ENCODE measurements at regions not wholly inside any gene's neighbourhood (a gene's known extent, or its start where the extent isn't known, plus 50 kb on each side); places are given as distances from the start of the nearest gene placed in this dataset.

DNA sequence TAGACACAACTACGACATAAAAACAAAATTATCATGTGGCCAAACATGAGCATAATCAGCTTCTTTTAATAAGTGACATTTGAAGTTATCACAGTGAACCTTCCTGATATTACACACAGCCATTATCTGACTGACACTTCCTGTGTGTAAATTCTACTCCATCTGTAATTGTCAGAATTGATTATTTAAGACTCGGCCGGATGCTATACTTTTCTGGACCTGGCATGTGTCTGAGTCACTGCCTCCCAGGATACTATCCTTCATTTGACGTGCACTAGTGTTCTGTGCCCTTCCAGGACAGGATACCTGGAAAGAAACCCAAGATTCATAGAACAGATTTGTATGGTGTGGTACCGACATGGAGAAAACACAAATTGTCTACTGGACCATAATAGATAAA lies 242.0 kb downstream of the HS3ST3A1 start:
- Histone ChIP-seq H2BK15ac (ENCODE audit: low read length) (no peak overlapping the region), H2BK12ac (ENCODE audit: low read depth, low read length) (no peak overlapping the region), H2BK120ac (replicated peaks; ENCODE audit: low read depth, low read length) (no peak overlapping the region), H3K36me3 (ENCODE audit: control insufficient read depth in 2 of 4, insufficient read depth in 4 of 4, low read length in 3 of 4) (no peaks in the 10 kb centered on the region), H3K23ac (ENCODE audit: insufficient read length) (no peak overlapping the region), H3K9me3 (ENCODE audit: insufficient read depth in 2 of 2, low read depth in 1 of 2, low read length in 1 of 2) (no peaks in the 10 kb centered on the region), H4K5ac (ENCODE audit: insufficient read length, low read depth, low read length) (no peak overlapping the region), H3K23me2 (ENCODE audit: low read depth, low read length) (no peaks in the 10 kb centered on the region), H3K4me3 (ENCODE audit: extremely low read depth in 1 of 4, insufficient read depth in 2 of 4, low read depth in 3 of 4, low read length in 4 of 4) (no peak overlapping the region), H2BK20ac (ENCODE audit: low read length) (no peak overlapping the region), H4K20me1 (replicated peaks in 1 of 2; ENCODE audit: control insufficient read depth in 1 of 2, insufficient read depth in 2 of 2, low read length in 2 of 2) (no peaks in the 10 kb centered on the region), H4K91ac (replicated peaks; ENCODE audit: insufficient read length, low read length) (no peak overlapping the region), H3K18ac (ENCODE audit: extremely low read depth, low read length) (no peak overlapping the region), H3K4me2 (ENCODE audit: insufficient read depth in 1 of 2, low read depth in 2 of 2, low read length in 2 of 2) (no peak overlapping the region), H3K4me1 (replicated peaks in 1 of 4; ENCODE audit: control insufficient read depth in 3 of 4, insufficient read depth in 4 of 4, low read length in 3 of 4) (no peaks in the 10 kb centered on the region), H3K27me3 (replicated peaks in 1 of 4; ENCODE audit: control insufficient read depth in 3 of 4, extremely low read depth in 1 of 4, insufficient read depth in 3 of 4, low read length in 3 of 4) (peaks cover 20 to 47% (median 36%) of the 10 kb centered on the region in 4 experiments), H3K79me1 (ENCODE audit: low read depth, low read length) (no peaks in the 10 kb centered on the region), H4K8ac (ENCODE audit: extremely low read depth, insufficient read depth, low read length) (no peak overlapping the region), H3K14ac (ENCODE audit: insufficient read length) (no peak overlapping the region), H3K27ac (ENCODE audit: low read depth, low read length) (no peak overlapping the region), H3K4ac (replicated peaks; ENCODE audit: insufficient read length, low read depth, low read length) (no peak overlapping the region), H3K9ac (replicated peaks in 1 of 4; ENCODE audit: extremely low read depth in 1 of 4, low read depth in 3 of 4, low read length in 3 of 4) (no peak overlapping the region), H3K56ac (replicated peaks; ENCODE audit: insufficient read length, low read depth, low read length) (no peak overlapping the region), H2AFZ (ENCODE audit: low read length) (no peak overlapping the region), H2BK5ac (ENCODE audit: low read depth, low read length) (no peak overlapping the region), H2AK5ac (ENCODE audit: low read depth, low read length) (no peak overlapping the region), H3K79me2 (ENCODE audit: control insufficient read depth in 1 of 2, insufficient read depth in 2 of 2, low read length in 2 of 2) (no peaks in the 10 kb centered on the region)
- TF ChIP-seq TCF12 (IDR thresholded peaks at IDR 0.05; ENCODE audit: low read depth, low read length) (no peak), BRCA1 (IDR thresholded peaks at IDR 0.05; ENCODE audit: low read depth, low read length) (no peak), RXRA (IDR thresholded peaks at IDR 0.05; ENCODE audit: insufficient read depth, low read depth, low read length) (no peak), SAP30 (IDR thresholded peaks at IDR 0.05; ENCODE audit: insufficient read depth, insufficient replicate concordance, low read length) (no peak), SP4 (IDR thresholded peaks at IDR 0.05; ENCODE audit: low read length) (no peak), USF2 (IDR thresholded peaks at IDR 0.05; ENCODE audit: low read length) (no peak), SUZ12 (IDR thresholded peaks at IDR 0.05; ENCODE audit: low read length) (no peak), RFX5 (IDR thresholded peaks at IDR 0.05; ENCODE audit: borderline replicate concordance, low read depth, low read length) (no peak), EP300 (IDR thresholded peaks at IDR 0.05; ENCODE audit: borderline replicate concordance in 1 of 2, low read depth in 2 of 2, low read length in 2 of 2) (no peak), RNF2 (IDR thresholded peaks at IDR 0.05; ENCODE audit: borderline replicate concordance, low read depth, low read length, missing control alignments, poor library complexity, severe bottlenecking) (no peak), KDM4A (IDR thresholded peaks at IDR 0.05; ENCODE audit: low read depth, low read length, severe bottlenecking) (no peak), TAF7 (optimal IDR thresholded peaks at IDR 0.05; ENCODE audit: borderline replicate concordance, low read depth, low read length) (no peak)
- TF ChIP-seq, protein P1, sequence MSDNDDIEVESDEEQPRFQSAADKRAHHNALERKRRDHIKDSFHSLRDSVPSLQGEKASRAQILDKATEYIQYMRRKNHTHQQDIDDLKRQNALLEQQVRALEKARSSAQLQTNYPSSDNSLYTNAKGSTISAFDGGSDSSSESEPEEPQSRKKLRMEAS (IDR thresholded peaks at IDR 0.05) = no peak
- ChIA-PET CTCF (ENCODE audit: partially characterized antibody) (interaction anchor here (0.5 to 1.2 kb wide), 5 partner anchors 10 to 396 kb away, joined by 3 read pairs; no protein-coding TSS in a partner anchor), POLR2A (ENCODE audit: partially characterized antibody) (no interaction called here)
- FAIRE-seq (no peak), DNase-seq (ENCODE audit: low read depth in 1 of 2, low spot score in 2 of 2) (no peak)
- 93% methylated on average over 5 of the region's 5 CpGs; no CpG with 5 or more reads in 1 of the 2 experiments for WGBS, 2 experiments (ENCODE audit: extremely low coverage in 1 of 2, insufficient coverage in 1 of 2, insufficient read length in 1 of 2, insufficient replicate concordance in 2 of 2, low coverage in 1 of 2, low lambda C conversion rate in 2 of 2, missing lambda C conversion rate in 1 of 2)
